Lower leg skin (tissue), 4 donors: ENCODE measurements at regions not wholly inside any gene's neighbourhood (a gene's known extent, or its start where the extent isn't known, plus 50 kb on each side); places are given as distances from the start of the nearest gene placed in this dataset.

ENCODE experiments used
- DNase-seq, 2 donors: peaks; one replicate each; pipeline ENCODE4 v3.0.0-alpha.2; 2019; ENCODE audit warnings: low spot score in 2 of 2
- H3K4me3 ChIP-seq: fragments of 200-600 bp; sonication (generic); 2 replicates; pipeline ENCODE4 v1.5.1; 2017; ENCODE audit warnings: mild to moderate bottlenecking, low read depth; ENCODE audit not compliant: poor library complexity, severe bottlenecking
- POLR2A ChIP-seq, 2 donors: fragments of 450-650 bp; IDR thresholded peaks; one replicate each; pipeline ENCODE4 v1.6.1; 2016 to 2017; ENCODE audit warnings: antibody characterized with exemption in 2 of 2, mild to moderate bottlenecking in 1 of 2, moderate library complexity in 1 of 2
- WGBS, 2 donors: methylation state at CpG; one replicate each; pipeline ENCODE4 v1.1.5; 2018; 5-methylcytosine and 5-hydroxymethylcytosine counted together
- intact Hi-C: fragments of 100-400 bp; cut with DNase I; formaldehyde crosslinking; loops from one replicate; pipeline ENCODE4 v1.15.0; 2023; ENCODE audit warnings: low total_unique reads
- TF ChIP-seq, protein P1 (sequence below), 3 donors: fragments of 450-650 bp; IDR thresholded peaks; one replicate each; pipeline ENCODE4 v1.5.1; 2016; ENCODE audit warnings: antibody characterized with exemption in 3 of 3, mild to moderate bottlenecking in 3 of 3, moderate library complexity in 2 of 3

GRCh38 chr6:17204533-17204932, 76.6 kb upstream of the RBM24 start:
- intact Hi-C loops, result no loop called here
- WGBS, 2 donors, result 82 to 88% methylated on average over 1 of the region's 1 CpG

GRCh38 chr6:17206566-17207072, 74.5 kb upstream of the RBM24 start:
- TF ChIP-seq, protein P1, sequence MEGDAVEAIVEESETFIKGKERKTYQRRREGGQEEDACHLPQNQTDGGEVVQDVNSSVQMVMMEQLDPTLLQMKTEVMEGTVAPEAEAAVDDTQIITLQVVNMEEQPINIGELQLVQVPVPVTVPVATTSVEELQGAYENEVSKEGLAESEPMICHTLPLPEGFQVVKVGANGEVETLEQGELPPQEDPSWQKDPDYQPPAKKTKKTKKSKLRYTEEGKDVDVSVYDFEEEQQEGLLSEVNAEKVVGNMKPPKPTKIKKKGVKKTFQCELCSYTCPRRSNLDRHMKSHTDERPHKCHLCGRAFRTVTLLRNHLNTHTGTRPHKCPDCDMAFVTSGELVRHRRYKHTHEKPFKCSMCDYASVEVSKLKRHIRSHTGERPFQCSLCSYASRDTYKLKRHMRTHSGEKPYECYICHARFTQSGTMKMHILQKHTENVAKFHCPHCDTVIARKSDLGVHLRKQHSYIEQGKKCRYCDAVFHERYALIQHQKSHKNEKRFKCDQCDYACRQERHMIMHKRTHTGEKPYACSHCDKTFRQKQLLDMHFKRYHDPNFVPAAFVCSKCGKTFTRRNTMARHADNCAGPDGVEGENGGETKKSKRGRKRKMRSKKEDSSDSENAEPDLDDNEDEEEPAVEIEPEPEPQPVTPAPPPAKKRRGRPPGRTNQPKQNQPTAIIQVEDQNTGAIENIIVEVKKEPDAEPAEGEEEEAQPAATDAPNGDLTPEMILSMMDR (IDR thresholded peaks at IDR 0.05), result no peak
- TF ChIP-seq POLR2A (IDR thresholded peaks at IDR 0.05), result no peak
- WGBS, 2 donors, result 94 to 95% methylated on average over 10 to 22 of the region's 22 CpGs
- intact Hi-C loops, result no loop called here
- no peak overlapping the region for H3K4me3 ChIP-seq
- DNase-seq, result no peak

More at GRCh38 chr6:17204533-17204932, 76.6 kb upstream of the RBM24 start:
- H3K4me3 ChIP-seq, result no peak overlapping the region
- no peak for DNase-seq
- TF ChIP-seq, protein P1 (IDR thresholded peaks at IDR 0.05), result no peak
- no peak for TF ChIP-seq POLR2A (IDR thresholded peaks at IDR 0.05)

DNA sequence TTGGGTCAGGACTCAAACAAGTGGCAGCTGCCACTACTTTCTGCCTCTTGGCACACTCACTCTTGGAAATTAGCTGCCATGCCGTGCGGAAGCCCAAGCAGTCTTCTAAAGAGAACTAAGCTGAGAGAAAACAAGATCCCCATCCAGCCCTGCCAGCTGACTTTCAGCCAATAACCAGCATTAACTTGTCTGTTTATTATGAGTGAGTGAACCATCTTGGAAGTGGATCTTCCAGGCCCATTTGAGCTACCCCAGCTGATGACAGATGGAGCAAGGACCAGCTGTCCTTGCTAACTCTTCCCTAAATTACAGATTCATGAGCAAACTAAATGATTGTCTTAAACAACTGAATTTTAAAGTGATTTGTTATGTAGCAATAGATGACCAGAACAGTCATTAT, 73.9 kb upstream of the RBM24 start:
- DNase-seq, result no peak
- WGBS, 2 donors, result 30 to 55% methylated on average over 2 of the region's 2 CpGs
- H3K4me3 ChIP-seq, result no peak overlapping the region
- no peak for TF ChIP-seq POLR2A (IDR thresholded peaks at IDR 0.05)
- TF ChIP-seq, protein P1 (IDR thresholded peaks at IDR 0.05), result no peak
- intact Hi-C loops, result no loop called here

GRCh38 chr6:17210683-17211082, 70.5 kb upstream of the RBM24 start:
- 88 to 94% methylated on average over 3 of the region's 3 CpGs for WGBS, 2 donors
- intact Hi-C loops, result no loop called here
- H3K4me3 ChIP-seq, result no peak overlapping the region
- DNase-seq, result no peak
- TF ChIP-seq, protein P1 (IDR thresholded peaks at IDR 0.05), result no peak
- no peak for TF ChIP-seq POLR2A (IDR thresholded peaks at IDR 0.05)

- TF ChIP-seq, protein P1 (IDR thresholded peaks at IDR 0.05), result no peak
- no peak for TF ChIP-seq POLR2A (IDR thresholded peaks at IDR 0.05)
- DNase-seq, result no peak
- 85 to 100% methylated on average over 3 of the region's 3 CpGs for WGBS, 2 donors
- intact Hi-C loops, result no loop called here
- no peak overlapping the region for H3K4me3 ChIP-seq
These were observed 70.1 kb upstream of the RBM24 start for GRCh38 chr6:17211101-17211500.
